Activated T-cell treated with anti-CD3 and anti-CD28 coated beads, Interleukin-2, amount 50 U/mL, for 72 hours (primary cell): ENCODE measurements at regions not wholly inside any gene's neighbourhood (a gene's known extent, or its start where the extent isn't known, plus 50 kb on each side); places are given as distances from the start of the nearest gene placed in this dataset.

Experiments used
- ATAC-seq, 2 donors: fragments of 150-1000 bp; cut with Tn5 transposase; replicated peaks in 1 of 2; 2 replicates each; pipeline ENCODE4 v1.10.0; 2021; ENCODE audit warnings: moderate library complexity in 2 of 2, mild to moderate bottlenecking in 1 of 2
- DNase-seq, 2 donors: peaks; one replicate each; pipeline ENCODE4 v3.0.0; 2021 to 2022; ENCODE audit warnings: mixed read lengths in 1 of 2
- H3K27ac Mint-ChIP-seq: one replicate; pipeline ENCODE4 v1.8.0; 2022; ENCODE audit warnings: mild to moderate bottlenecking, moderate library complexity, mixed read lengths
- H3K27me3 Mint-ChIP-seq: one replicate; pipeline ENCODE4 v1.8.0; 2022; ENCODE audit warnings: low read depth, mixed read lengths
- H3K36me3 Mint-ChIP-seq, 2 donors: one replicate each; pipeline ENCODE4 v1.8.0; 2022; ENCODE audit warnings: mixed read lengths in 2 of 2, mild to moderate bottlenecking in 1 of 2; ENCODE audit not compliant: insufficient read depth in 2 of 2
- H3K4me1 Mint-ChIP-seq: one replicate; pipeline ENCODE4 v1.8.0; 2022; ENCODE audit warnings: low read depth, mixed read lengths
- H3K4me3 Mint-ChIP-seq, 2 donors: one replicate each; pipeline ENCODE4 v1.8.0; 2022; ENCODE audit warnings: mild to moderate bottlenecking in 2 of 2, mixed read lengths in 2 of 2, moderate library complexity in 2 of 2
- H3K9me3 Mint-ChIP-seq, 2 donors: one replicate each; pipeline ENCODE4 v1.8.0; 2022; ENCODE audit warnings: mixed read lengths in 2 of 2

GRCh38 chr17:71470062-71470461 is 650.8 kb upstream of the SOX9 start:
- H3K4me3 Mint-ChIP-seq: no peak overlapping the region
- ATAC-seq (no peak), DNase-seq (no peak)
- H3K27me3 Mint-ChIP-seq: no peaks in the 10 kb centered on the region
- H3K9me3 Mint-ChIP-seq: peaks cover 0 to 4% of the 10 kb centered on the region in 2 donors
- no peak overlapping the region for H3K27ac Mint-ChIP-seq
- H3K36me3 Mint-ChIP-seq: no peaks in the 10 kb centered on the region
- H3K4me1 Mint-ChIP-seq: no peaks in the 10 kb centered on the region

- Mint-ChIP-seq H3K27me3 (no peaks in the 10 kb centered on the region), H3K9me3 (peaks cover under 1% of the 10 kb centered on the region in 2 donors), H3K4me1 (no peaks in the 10 kb centered on the region), H3K27ac (no peak overlapping the region), H3K4me3 (no peak overlapping the region), H3K36me3 (peaks cover 0 to under 1% of the 10 kb centered on the region in 2 donors)
- ATAC-seq: no peak
- DNase-seq: no peak
Measured at GRCh38 chr17:71472809-71473789, 647.7 kb upstream of the SOX9 start.

GRCh38 chr17:71477356-71477755 is 643.5 kb upstream of the SOX9 start:
- H3K4me3 Mint-ChIP-seq: no peak overlapping the region
- ATAC-seq: no peak
- no peaks in the 10 kb centered on the region for H3K4me1 Mint-ChIP-seq
- DNase-seq: no peak
- H3K27me3 Mint-ChIP-seq: no peaks in the 10 kb centered on the region
- no peak overlapping the region for H3K27ac Mint-ChIP-seq
- H3K36me3 Mint-ChIP-seq: peaks cover 0 to 2% of the 10 kb centered on the region in 2 donors
- peaks cover 2% of the 10 kb centered on the region in 2 donors for H3K9me3 Mint-ChIP-seq

GRCh38 chr17:71480099-71480498 is 640.7 kb upstream of the SOX9 start:
- ATAC-seq (no peak), DNase-seq (no peak)
- Mint-ChIP-seq H3K4me1 (no peaks in the 10 kb centered on the region), H3K36me3 (peaks cover 0 to 2% of the 10 kb centered on the region in 2 donors), H3K27me3 (no peaks in the 10 kb centered on the region), H3K27ac (no peak overlapping the region), H3K9me3 (peaks cover 2 to 5% of the 10 kb centered on the region in 2 donors), H3K4me3 (no peak overlapping the region)

GRCh38 chr17:71482625-71483024 is 638.2 kb upstream of the SOX9 start:
- Mint-ChIP-seq H3K4me1 (no peaks in the 10 kb centered on the region), H3K27ac (no peak overlapping the region), H3K36me3 (peaks cover 0 to 2% of the 10 kb centered on the region in 2 donors), H3K4me3 (no peak overlapping the region), H3K9me3 (peaks cover 2 to 5% of the 10 kb centered on the region in 2 donors), H3K27me3 (no peaks in the 10 kb centered on the region)
- ATAC-seq: no peak
- no peak for DNase-seq

GRCh38 chr17:71484546-71484945 is 636.3 kb upstream of the SOX9 start:
- no peaks in the 10 kb centered on the region for H3K36me3 Mint-ChIP-seq
- H3K4me3 Mint-ChIP-seq: no peak overlapping the region
- no peak overlapping the region for H3K27ac Mint-ChIP-seq
- H3K27me3 Mint-ChIP-seq: no peaks in the 10 kb centered on the region
- ATAC-seq: no peak
- peaks cover 0 to 3% of the 10 kb centered on the region in 2 donors for H3K9me3 Mint-ChIP-seq
- no peaks in the 10 kb centered on the region for H3K4me1 Mint-ChIP-seq
- no peak for DNase-seq

- Mint-ChIP-seq H3K27ac (no peak overlapping the region), H3K27me3 (no peaks in the 10 kb centered on the region), H3K4me3 (no peak overlapping the region), H3K4me1 (no peaks in the 10 kb centered on the region), H3K9me3 (peaks cover 0 to 3% of the 10 kb centered on the region in 2 donors), H3K36me3 (no peaks in the 10 kb centered on the region)
- DNase-seq (no peak), ATAC-seq (no peak)
Measured at GRCh38 chr17:71485426-71485825, 635.4 kb upstream of the SOX9 start.

GRCh38 chr17:71486261-71486660 is 634.6 kb upstream of the SOX9 start:
- Mint-ChIP-seq H3K9me3 (peaks cover 0 to 3% of the 10 kb centered on the region in 2 donors), H3K27me3 (no peaks in the 10 kb centered on the region), H3K27ac (no peak overlapping the region), H3K4me3 (no peak overlapping the region), H3K36me3 (no peaks in the 10 kb centered on the region), H3K4me1 (no peaks in the 10 kb centered on the region)
- ATAC-seq: no peak
- no peak for DNase-seq

GRCh38 chr17:71488851-71489250 is 632.0 kb upstream of the SOX9 start:
- ATAC-seq (no peak), DNase-seq (no peak)
- Mint-ChIP-seq H3K27ac (no peak overlapping the region), H3K9me3 (peaks cover 3 to 4% of the 10 kb centered on the region in 2 donors), H3K36me3 (peaks cover 0 to 2% of the 10 kb centered on the region in 2 donors), H3K27me3 (no peaks in the 10 kb centered on the region), H3K4me1 (no peaks in the 10 kb centered on the region), H3K4me3 (no peak overlapping the region)

GRCh38 chr17:71494062-71494855 is 626.6 kb upstream of the SOX9 start:
- no peak overlapping the region for H3K27ac Mint-ChIP-seq
- ATAC-seq: no peak
- DNase-seq: no peak

GRCh38 chr17:71495420-71495819 is 625.4 kb upstream of the SOX9 start:
- peaks cover 3 to 5% of the 10 kb centered on the region in 2 donors for H3K9me3 Mint-ChIP-seq
- peaks cover 0 to 2% of the 10 kb centered on the region in 2 donors for H3K36me3 Mint-ChIP-seq
- no peaks in the 10 kb centered on the region for H3K4me1 Mint-ChIP-seq
- H3K27ac Mint-ChIP-seq: no peak overlapping the region
- DNase-seq (no peak), ATAC-seq (no peak)
- H3K27me3 Mint-ChIP-seq: no peaks in the 10 kb centered on the region
- H3K4me3 Mint-ChIP-seq: no peak overlapping the region

More at GRCh38 chr17:71494062-71494855, 626.6 kb upstream of the SOX9 start:
- no peaks in the 10 kb centered on the region for H3K4me1 Mint-ChIP-seq
- H3K4me3 Mint-ChIP-seq: no peak overlapping the region
- H3K36me3 Mint-ChIP-seq: peaks cover 0 to 2% of the 10 kb centered on the region in 2 donors
- H3K9me3 Mint-ChIP-seq: peaks cover 3 to 5% of the 10 kb centered on the region in 2 donors
- no peaks in the 10 kb centered on the region for H3K27me3 Mint-ChIP-seq

GRCh38 chr17:71496552-71496951 is 624.3 kb upstream of the SOX9 start:
- H3K27ac Mint-ChIP-seq: no peak overlapping the region
- H3K27me3 Mint-ChIP-seq: no peaks in the 10 kb centered on the region
- H3K36me3 Mint-ChIP-seq: peaks cover 0 to 2% of the 10 kb centered on the region in 2 donors
- H3K4me3 Mint-ChIP-seq: no peak overlapping the region
- peaks cover 3 to 5% of the 10 kb centered on the region in 2 donors for H3K9me3 Mint-ChIP-seq
- no peak for ATAC-seq
- no peaks in the 10 kb centered on the region for H3K4me1 Mint-ChIP-seq
- no peak for DNase-seq
